Tibial nerve (tissue), 4 donors: ENCODE measurements at regions not wholly inside any gene's neighbourhood (a gene's known extent, or its start where the extent isn't known, plus 50 kb on each side); places are given as distances from the start of the nearest gene placed in this dataset.

Source experiments
- DNase-seq, 2 donors: peaks; one replicate each; pipeline ENCODE4 v3.0.0-alpha.2; 2019; ENCODE audit warnings: low spot score in 2 of 2
- H3K27ac ChIP-seq, 4 donors: fragments of 200-600 bp; sonication (generic) in 3 of 4; one replicate each; pipeline ENCODE4 v1.5.1; 2017 to 2019; ENCODE audit warnings: mild to moderate bottlenecking in 1 of 4
- H3K27me3 ChIP-seq, 2 donors: fragments of 200-600 bp; sonication (generic) in 1 of 2; one replicate each; pipeline versions ENCODE4 v1.5.1 to v1.6.0; 2017 to 2019
- H3K36me3 ChIP-seq, 3 donors: fragments of 200-600 bp; sonication (generic); one replicate each; pipeline ENCODE4 v1.5.1; 2018 to 2019
- H3K4me1 ChIP-seq, 4 donors: fragments of 200-600 bp; sonication (generic) in 3 of 4; one replicate each; pipeline ENCODE4 v1.5.1; 2017 to 2019
- H3K4me3 ChIP-seq, 4 donors: fragments of 200-600 bp; sonication (generic) in 3 of 4; one replicate each; pipeline ENCODE4 v1.5.1; 2017 to 2019; ENCODE audit warnings: mild to moderate bottlenecking in 1 of 4, moderate library complexity in 1 of 4
- H3K9me3 ChIP-seq, 4 donors: fragments of 200-600 bp; sonication (generic) in 3 of 4; one replicate each; pipeline ENCODE4 v1.5.1; 2017 to 2019
- CTCF ChIP-seq, 5 experiments: fragments of 200-600 bp in 3 of 5; fragments of 450-650 bp in 2 of 5; sonication (generic) in 3 of 5; IDR thresholded peaks; one replicate each; pipeline ENCODE4 v1.5.1; 2016 to 2019; ENCODE audit warnings: antibody characterized with exemption in 5 of 5, mild to moderate bottlenecking in 3 of 5, moderate library complexity in 2 of 5
- EP300 ChIP-seq, 2 donors: sonication (generic); formaldehyde crosslinking; IDR thresholded peaks; one replicate each; pipeline ENCODE4 v1.6.1; 2017; ENCODE audit warnings: antibody characterized with exemption in 2 of 2, mild to moderate bottlenecking in 1 of 2
- POLR2A ChIP-seq, 2 donors: fragments of 450-650 bp; IDR thresholded peaks; one replicate each; pipeline ENCODE4 v1.6.1; 2017; ENCODE audit warnings: antibody characterized with exemption in 2 of 2, mild to moderate bottlenecking in 2 of 2, moderate library complexity in 2 of 2
- WGBS, 2 donors: methylation state at CpG; one replicate each; pipeline ENCODE4 v1.1.5; 2018; 5-methylcytosine and 5-hydroxymethylcytosine counted together

- H3K36me3 ChIP-seq: no peaks in the 10 kb centered on the region
Measured at GRCh38 chrX:142661696-142662095, 364.0 kb upstream of the SPANXN4 start.

GRCh38 chrX:142655507-142655906 lies 370.2 kb upstream of the SPANXN4 start:
- Histone ChIP-seq H3K36me3 (no peaks in the 10 kb centered on the region), H3K4me1 (no peaks in the 10 kb centered on the region), H3K27ac (no peak overlapping the region), H3K9me3 (no peaks in the 10 kb centered on the region), H3K27me3 (no peaks in the 10 kb centered on the region), H3K4me3 (no peak overlapping the region)
- TF ChIP-seq CTCF (IDR thresholded peaks at IDR 0.05): no peak
- TF ChIP-seq POLR2A (IDR thresholded peaks at IDR 0.05): no peak
- TF ChIP-seq EP300 (IDR thresholded peaks at IDR 0.05): no peak
- DNase-seq: no peak
- WGBS, 2 donors: 58 to 69% methylated on average over 2 of the region's 2 CpGs

More at GRCh38 chrX:142661696-142662095, 364.0 kb upstream of the SPANXN4 start:
- TF ChIP-seq CTCF (IDR thresholded peaks at IDR 0.05): no peak
- no peak for TF ChIP-seq EP300 (IDR thresholded peaks at IDR 0.05)
- no peak for TF ChIP-seq POLR2A (IDR thresholded peaks at IDR 0.05)
- Histone ChIP-seq H3K4me1 (no peaks in the 10 kb centered on the region), H3K27me3 (no peaks in the 10 kb centered on the region), H3K27ac (no peak overlapping the region), H3K9me3 (no peaks in the 10 kb centered on the region), H3K4me3 (no peak overlapping the region)
- 82 to 93% methylated on average over 6 of the region's 6 CpGs for WGBS, 2 donors
- DNase-seq: no peak

GRCh38 chrX:142637206-142637605 lies 388.5 kb upstream of the SPANXN4 start:
- H3K9me3 ChIP-seq: no peaks in the 10 kb centered on the region
- H3K36me3 ChIP-seq: no peaks in the 10 kb centered on the region
- no peak overlapping the region for H3K4me3 ChIP-seq
- no peak overlapping the region for H3K27ac ChIP-seq
- WGBS, 2 donors: 21 to 59% methylated on average over 2 of the region's 2 CpGs
- no peaks in the 10 kb centered on the region for H3K27me3 ChIP-seq
- DNase-seq: no peak
- TF ChIP-seq CTCF (IDR thresholded peaks at IDR 0.05): no peak
- TF ChIP-seq EP300 (IDR thresholded peaks at IDR 0.05): no peak
- TF ChIP-seq POLR2A (IDR thresholded peaks at IDR 0.05): no peak
- H3K4me1 ChIP-seq: no peaks in the 10 kb centered on the region

GRCh38 chrX:142616636-142617035 lies 409.1 kb upstream of the SPANXN4 start:
- 46 to 76% methylated on average over 3 of the region's 3 CpGs for WGBS, 2 donors
- no peak for TF ChIP-seq POLR2A (IDR thresholded peaks at IDR 0.05)
- no peak for TF ChIP-seq CTCF (IDR thresholded peaks at IDR 0.05)
- TF ChIP-seq EP300 (IDR thresholded peaks at IDR 0.05): no peak
- Histone ChIP-seq H3K9me3 (no peaks in the 10 kb centered on the region), H3K27me3 (no peaks in the 10 kb centered on the region), H3K36me3 (no peaks in the 10 kb centered on the region), H3K27ac (no peak overlapping the region), H3K4me1 (no peaks in the 10 kb centered on the region), H3K4me3 (no peak overlapping the region)
- no peak for DNase-seq

GRCh38 chrX:142613403-142613802 lies 408.3 kb upstream of the MAGEC2 start:
- TF ChIP-seq EP300 (IDR thresholded peaks at IDR 0.05) (no peak), POLR2A (IDR thresholded peaks at IDR 0.05) (no peak), CTCF (IDR thresholded peaks at IDR 0.05) (no peak)
- H3K4me1 ChIP-seq: no peaks in the 10 kb centered on the region
- H3K4me3 ChIP-seq: no peak overlapping the region
- no peaks in the 10 kb centered on the region for H3K27me3 ChIP-seq
- no peak for DNase-seq
- H3K27ac ChIP-seq: no peak overlapping the region
- H3K36me3 ChIP-seq: no peaks in the 10 kb centered on the region
- H3K9me3 ChIP-seq: no peaks in the 10 kb centered on the region
